HG03108 (cell line): ENCODE measurements at regions not wholly inside any gene's neighbourhood (a gene's known extent, or its start where the extent isn't known, plus 50 kb on each side); places are given as distances from the start of the nearest gene placed in this dataset.
A peak's percentile ranks its signal among the peaks of the same experiment; 100 is the strongest.

Source experiments
- ATAC-seq: cut with Tn5 transposase; IDR thresholded peaks from one replicate; pipeline ENCODE4 v1.9.1; 2021; ENCODE audit warnings: moderate library complexity; ENCODE audit not compliant: unreplicated experiment

- no peak for ATAC-seq
These were observed 657.1 kb upstream of the BRINP3 start for GRCh38 chr1:191134796-191135195.

GRCh38 chr1:191140038-191140437, 662.4 kb upstream of the BRINP3 start:
- ATAC-seq = no peak

- ATAC-seq = no peak
These were observed 665.1 kb upstream of the BRINP3 start for GRCh38 chr1:191142748-191143147.

GRCh38 chr1:191145834-191146233, 668.2 kb upstream of the BRINP3 start:
- ATAC-seq = no peak

GRCh38 chr1:191151321-191151807, 673.7 kb upstream of the BRINP3 start:
- ATAC-seq = no peak

GRCh38 chr1:191152776-191153175, 675.1 kb upstream of the BRINP3 start:
- no peak for ATAC-seq

GRCh38 chr1:191155178-191155577, 677.5 kb upstream of the BRINP3 start:
- no peak for ATAC-seq

- ATAC-seq = no peak
These were observed 683.2 kb upstream of the BRINP3 start for GRCh38 chr1:191160837-191161236.

GRCh38 chr1:191162762-191163161, 685.1 kb upstream of the BRINP3 start:
- no peak for ATAC-seq

GRCh38 chr1:191163621-191164020, 686.0 kb upstream of the BRINP3 start:
- ATAC-seq = no peak

GRCh38 chr1:191174298-191174697, 696.6 kb upstream of the BRINP3 start:
- ATAC-seq = peak; percentile 99

- no peak for ATAC-seq
These were observed 698.5 kb upstream of the BRINP3 start for GRCh38 chr1:191176131-191176530.

GRCh38 chr1:191206513-191207207, 729.0 kb upstream of the BRINP3 start:
- ATAC-seq = no peak

GRCh38 chr1:191222206-191222605, 744.5 kb upstream of the BRINP3 start:
- no peak for ATAC-seq

- no peak for ATAC-seq
These were observed 763.3 kb upstream of the BRINP3 start for GRCh38 chr1:191240925-191241324.

GRCh38 chr1:191255354-191256054, 777.8 kb upstream of the BRINP3 start:
- no peak for ATAC-seq

- no peak for ATAC-seq
These were observed 779.3 kb upstream of the BRINP3 start for GRCh38 chr1:191256917-191257316.

- no peak for ATAC-seq
These were observed 782.4 kb upstream of the BRINP3 start for GRCh38 chr1:191260056-191260455.

- ATAC-seq = no peak
These were observed 783.4 kb upstream of the BRINP3 start for GRCh38 chr1:191261111-191261510.

GRCh38 chr1:191279266-191279800, 801.7 kb upstream of the BRINP3 start:
- no peak for ATAC-seq

GRCh38 chr1:191284175-191284574, 806.5 kb upstream of the BRINP3 start:
- ATAC-seq = no peak

GRCh38 chr1:191290441-191290840, 812.8 kb upstream of the BRINP3 start:
- no peak for ATAC-seq
